ENCODE measurements at regions not wholly inside any gene's neighbourhood (a gene's known extent, or its start where the extent isn't known, plus 50 kb on each side); places are given as distances from the start of the nearest gene placed in this dataset.

GRCh38 chr12:27899151-27899661 is 73.3 kb downstream of the PTHLH start (continued):
- TF ChIP-seq ZNF740 (CRISPR knock-in tag; IDR thresholded peaks at IDR 0.05) (no peak), ISX (CRISPR knock-in tag; conservative IDR thresholded peaks at IDR 0.05) (no peak), POLR2AphosphoS2 (IDR thresholded peaks at IDR 0.05; ENCODE audit: low read depth, low read length) (no peak), TAF15 (IDR thresholded peaks at IDR 0.05; ENCODE audit: low read depth, low read length, poor library complexity, severe bottlenecking) (no peak), MED8 (CRISPR knock-in tag; IDR thresholded peaks at IDR 0.05; ENCODE audit: insufficient replicate concordance) (no peak), CENPX (CRISPR knock-in tag; IDR thresholded peaks at IDR 0.05) (no peak), ZNF317 (CRISPR knock-in tag; IDR thresholded peaks at IDR 0.05) (no peak), ZNF703 (CRISPR knock-in tag; IDR thresholded peaks at IDR 0.05; ENCODE audit: borderline replicate concordance) (no peak), ZNF232 (CRISPR knock-in tag; IDR thresholded peaks at IDR 0.05; ENCODE audit: borderline replicate concordance) (no peak), ZNF678 (CRISPR knock-in tag; IDR thresholded peaks at IDR 0.05) (no peak), ZSCAN22 (CRISPR knock-in tag; IDR thresholded peaks at IDR 0.05) (no peak), MED1 (CRISPR knock-in tag; IDR thresholded peaks at IDR 0.05) (peak; percentile 26; the same call in 1 of the 2 replicates), SKI (IDR thresholded peaks at IDR 0.05; ENCODE audit: partially characterized antibody) (peak; percentile 10), ZNF17 (CRISPR knock-in tag; IDR thresholded peaks at IDR 0.05) (no peak), BORCS8-MEF2B (CRISPR knock-in tag; IDR thresholded peaks at IDR 0.05) (no peak), ZNF251 (CRISPR knock-in tag; IDR thresholded peaks at IDR 0.05) (no peak), PTBP1 (IDR thresholded peaks at IDR 0.05; ENCODE audit: low read depth, low read length, poor library complexity, severe bottlenecking) (no peak), SMAD3 (CRISPR knock-in tag; IDR thresholded peaks at IDR 0.05) (no peak), NFKB2 (CRISPR knock-in tag; IDR thresholded peaks at IDR 0.05; ENCODE audit: borderline replicate concordance) (no peak), DRAP1 (CRISPR knock-in tag; IDR thresholded peaks at IDR 0.05) (no peak), SALL1 (CRISPR knock-in tag; IDR thresholded peaks at IDR 0.05) (peak; percentile 96), ZNF337 (CRISPR knock-in tag; IDR thresholded peaks at IDR 0.05; ENCODE audit: borderline replicate concordance, low read depth) (no peak), ZIK1 (CRISPR knock-in tag; IDR thresholded peaks at IDR 0.05; ENCODE audit: borderline replicate concordance, low read depth) (no peak), GRHL1 (CRISPR knock-in tag; conservative IDR thresholded peaks at IDR 0.05) (no peak), DR1 (CRISPR knock-in tag; IDR thresholded peaks at IDR 0.05) (no peak), ZNF446 (CRISPR knock-in tag; IDR thresholded peaks at IDR 0.05) (no peak), NCOA2 (CRISPR knock-in tag; IDR thresholded peaks at IDR 0.05) (no peak), ZNF275 (CRISPR knock-in tag; IDR thresholded peaks at IDR 0.05; ENCODE audit: borderline replicate concordance) (no peak)

All from HepG2 (cell line).